HG03469 (cell line): ENCODE measurements at regions not wholly inside any gene's neighbourhood (a gene's known extent, or its start where the extent isn't known, plus 50 kb on each side); places are given as distances from the start of the nearest gene placed in this dataset.

Experiments
- ATAC-seq: cut with Tn5 transposase; IDR thresholded peaks from one replicate; pipeline ENCODE4 v1.9.1; 2021; ENCODE audit warnings: mild to moderate bottlenecking, moderate library complexity, moderate number of reproducible peaks; ENCODE audit not compliant: unreplicated experiment

DNA sequence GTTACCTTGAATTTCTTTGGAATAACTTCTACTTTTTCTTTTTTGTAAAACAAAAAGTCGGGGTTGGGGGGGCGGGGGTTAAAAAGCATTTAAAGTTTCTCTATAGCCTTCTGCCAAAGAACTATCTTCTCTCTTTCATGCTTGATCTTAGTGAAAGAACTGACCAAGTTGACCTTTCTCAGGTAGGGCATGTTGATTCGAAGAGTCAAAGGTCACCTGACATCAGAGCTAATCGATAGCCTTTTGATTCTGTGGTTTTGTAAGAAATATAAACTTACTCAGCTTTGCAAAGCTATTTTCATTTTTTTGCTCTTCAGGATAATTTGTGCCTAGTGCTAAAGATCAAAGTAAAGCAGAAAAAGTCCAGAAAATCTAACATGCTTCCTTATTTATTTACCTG lies 181.5 kb downstream of the IRS2 start:
- no peak for ATAC-seq

GRCh38 chr13:109602356-109602755 lies 184.0 kb downstream of the IRS2 start:
- ATAC-seq = no peak

GRCh38 chr13:109599901-109600657 lies 186.3 kb downstream of the IRS2 start:
- no peak for ATAC-seq

GRCh38 chr13:109595471-109595870 lies 190.9 kb downstream of the IRS2 start:
- no peak for ATAC-seq

- ATAC-seq = no peak
These were observed 193.2 kb downstream of the IRS2 start for GRCh38 chr13:109593230-109593629.

DNA sequence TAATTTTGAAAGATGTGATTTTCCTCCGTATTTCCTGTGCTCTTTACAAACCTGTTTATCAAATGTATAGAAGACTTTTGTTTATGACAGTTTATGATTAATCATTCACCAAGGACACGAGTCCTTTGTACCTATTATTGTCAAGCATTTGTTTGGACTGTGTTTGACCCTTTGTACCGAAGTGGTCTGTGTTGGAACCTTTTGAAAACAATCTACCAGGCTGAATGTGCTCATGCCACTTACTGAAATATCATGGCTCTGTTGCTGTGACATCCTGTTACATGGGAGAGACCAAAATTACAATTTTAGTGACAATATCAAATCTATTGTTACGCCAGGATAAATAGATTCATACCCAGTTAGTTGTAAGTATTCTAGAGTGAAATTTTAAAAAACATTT lies 193.6 kb downstream of the IRS2 start:
- no peak for ATAC-seq

DNA sequence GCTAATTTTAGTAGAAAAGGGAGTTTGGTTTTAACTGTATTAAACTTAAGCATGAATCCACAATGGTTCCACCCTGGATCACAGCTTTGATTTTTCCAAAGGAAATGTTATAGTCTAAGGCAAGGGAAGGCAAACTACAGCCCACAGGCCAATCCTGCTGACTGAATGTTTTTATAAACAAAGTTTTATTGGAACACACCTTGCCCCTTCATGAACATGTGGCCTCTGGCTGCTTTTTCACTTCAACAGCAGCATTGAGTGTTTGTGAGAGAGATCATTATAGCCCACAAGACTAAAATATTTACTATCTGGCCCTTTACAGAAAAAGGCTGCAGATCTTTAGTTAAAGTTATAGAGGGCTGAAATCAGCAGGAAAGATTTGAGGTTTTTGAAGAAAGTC lies 198.7 kb downstream of the IRS2 start:
- ATAC-seq = no peak

DNA sequence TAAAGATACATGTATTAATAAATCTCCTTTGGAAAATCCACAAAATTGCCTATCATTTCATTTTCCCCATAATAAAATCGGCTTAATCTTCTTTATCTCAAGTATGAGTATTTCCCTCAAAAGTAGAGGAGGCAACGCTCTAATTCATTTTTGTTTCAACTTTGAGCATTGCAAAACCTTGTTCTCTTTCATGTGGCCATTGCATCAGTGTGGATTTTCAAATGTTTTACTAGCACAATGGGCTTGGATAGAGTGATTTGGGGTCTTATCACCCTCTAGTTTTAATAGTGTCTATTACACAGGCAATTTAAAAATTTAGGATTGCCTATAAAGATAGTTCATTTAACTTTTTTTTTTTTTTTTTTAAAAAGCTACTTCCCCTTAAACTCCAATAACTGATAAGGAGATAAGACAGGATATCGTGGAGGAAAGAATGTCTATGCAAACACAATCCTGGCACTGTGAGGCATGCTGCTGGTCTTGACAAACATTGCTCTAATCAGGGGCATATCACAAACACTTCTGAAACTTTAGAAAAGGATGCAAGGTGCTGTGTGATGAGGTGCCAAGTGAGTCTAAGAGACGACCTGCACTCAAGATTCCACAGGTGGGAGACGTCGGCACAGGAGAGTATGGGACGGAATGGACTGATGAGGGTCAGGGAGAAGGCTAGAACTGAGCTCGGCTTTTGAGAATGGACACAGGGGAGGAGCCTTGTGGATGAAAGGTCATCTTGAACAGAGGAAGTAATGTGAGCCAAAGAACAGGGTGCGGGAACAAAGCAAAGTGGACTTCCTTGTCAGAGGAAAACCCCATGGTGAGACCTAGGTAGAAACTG lies 199.7 kb downstream of the IRS2 start:
- ATAC-seq = no peak

DNA sequence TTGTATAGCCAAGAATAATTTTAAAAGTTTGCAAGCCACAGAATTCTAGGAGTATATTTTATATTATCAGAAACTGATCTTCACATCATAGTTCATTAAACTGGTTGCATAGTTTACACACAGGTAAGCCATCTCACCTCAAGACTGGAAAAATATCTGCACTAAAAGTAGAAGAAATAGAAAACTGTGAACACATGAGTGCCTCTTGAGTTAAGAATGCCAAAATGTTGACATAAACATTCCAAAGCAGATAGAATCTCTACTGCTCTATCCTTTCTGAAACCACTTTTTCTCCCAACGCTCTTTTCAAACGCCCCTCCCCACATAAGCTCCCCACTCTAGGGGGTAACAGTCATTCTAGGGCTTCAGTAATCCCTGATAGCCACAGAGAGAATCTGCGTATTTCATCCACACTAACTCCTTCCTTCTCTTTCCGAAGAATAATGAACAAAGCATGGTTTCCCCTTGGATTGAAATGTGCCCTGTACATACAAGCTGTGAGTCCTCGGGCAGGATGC lies 201.5 kb downstream of the IRS2 start:
- ATAC-seq = no peak

DNA sequence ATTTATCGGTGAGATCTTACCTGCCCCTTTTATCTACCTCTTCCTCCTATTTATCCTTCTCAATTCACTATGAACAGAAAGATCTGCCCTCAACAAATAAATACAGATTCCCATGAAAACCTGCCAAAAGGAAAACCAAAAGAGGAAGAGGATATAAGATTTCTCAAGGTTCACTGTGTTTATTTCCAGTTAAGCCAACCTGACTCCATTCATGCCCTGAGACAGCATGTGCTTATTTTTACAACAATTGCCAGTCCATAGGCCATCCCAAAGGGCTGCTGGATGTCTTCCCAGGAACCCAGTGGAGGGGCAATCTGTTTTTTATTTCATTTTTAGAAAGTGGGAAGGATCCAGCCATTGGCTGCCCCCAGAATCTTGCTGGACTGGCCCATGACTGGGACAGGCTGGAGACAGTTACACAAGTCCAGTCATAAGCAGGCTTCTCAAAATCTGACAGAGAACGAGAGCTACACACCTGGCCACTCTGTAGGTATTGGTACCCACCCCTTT lies 209.1 kb downstream of the IRS2 start:
- ATAC-seq = no peak

DNA sequence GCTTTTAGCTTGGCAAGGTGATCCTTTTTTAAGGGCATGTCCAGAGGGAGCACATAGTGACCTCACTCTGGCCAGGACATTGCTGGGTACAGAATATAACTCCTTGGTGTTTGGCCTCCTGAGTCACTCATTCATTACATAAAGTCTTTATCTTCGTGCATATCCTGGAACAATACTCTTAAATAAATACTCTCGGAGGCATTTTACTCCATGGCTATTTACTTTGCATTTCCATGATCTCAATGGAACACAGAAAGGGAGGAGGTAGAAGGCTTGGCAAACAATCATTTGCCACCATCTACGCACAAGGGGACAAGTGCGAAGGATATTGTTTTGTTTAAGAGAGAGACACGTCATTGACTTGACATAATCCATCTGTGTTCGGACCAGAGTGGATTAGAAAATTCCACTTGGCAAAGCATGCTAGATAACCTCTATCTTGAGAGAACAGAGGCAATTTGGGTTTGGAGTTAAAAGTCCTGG lies 210.0 kb downstream of the IRS2 start:
- ATAC-seq = no peak

DNA sequence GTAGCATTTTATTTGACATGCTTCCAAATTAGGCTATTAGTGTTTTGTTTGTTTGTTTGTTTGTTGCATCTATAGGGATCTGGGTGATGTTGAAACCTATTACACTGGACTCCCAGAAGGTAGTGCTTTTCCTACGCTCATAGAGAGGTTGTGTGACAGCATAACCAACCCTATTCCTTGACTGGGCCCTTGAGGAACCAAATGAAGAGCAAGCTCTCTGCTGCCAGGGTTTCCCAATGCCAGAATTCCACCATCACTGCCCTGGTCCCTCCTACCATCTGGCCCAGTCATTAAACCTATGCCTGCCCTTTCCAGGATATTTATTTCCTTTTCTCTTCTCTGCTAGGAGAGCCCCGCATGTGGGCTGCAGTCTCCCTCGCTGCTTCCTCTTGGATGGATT lies 210.6 kb downstream of the IRS2 start:
- ATAC-seq = no peak

GRCh38 chr13:109572389-109572788 lies 214.0 kb downstream of the IRS2 start:
- no peak for ATAC-seq

- ATAC-seq = peak; percentile 93
These were observed 216.2 kb downstream of the IRS2 start for GRCh38 chr13:109569958-109570711.

DNA sequence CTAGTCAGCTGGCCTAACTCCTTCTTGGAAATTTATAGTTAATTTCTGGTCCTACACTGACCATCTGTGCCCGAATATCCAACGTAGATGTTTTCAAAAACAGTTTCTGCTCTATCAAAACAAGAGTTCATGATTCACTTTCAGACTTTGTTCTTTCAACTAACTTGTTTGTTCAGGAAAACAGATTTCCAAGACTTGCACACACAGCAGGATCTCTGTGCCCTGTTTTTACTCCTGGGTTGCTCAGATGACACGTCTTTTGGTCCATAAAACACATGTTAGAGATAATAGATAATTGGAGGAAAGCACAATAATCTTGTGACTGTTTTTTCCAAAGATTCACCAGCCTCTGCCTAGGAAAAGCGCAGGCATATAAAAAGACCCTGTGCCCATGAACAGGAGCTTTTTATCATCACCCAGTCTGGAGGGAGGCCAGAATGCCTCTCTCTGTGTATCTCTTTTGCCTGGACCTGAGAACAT lies 218.0 kb downstream of the IRS2 start:
- no peak for ATAC-seq

DNA sequence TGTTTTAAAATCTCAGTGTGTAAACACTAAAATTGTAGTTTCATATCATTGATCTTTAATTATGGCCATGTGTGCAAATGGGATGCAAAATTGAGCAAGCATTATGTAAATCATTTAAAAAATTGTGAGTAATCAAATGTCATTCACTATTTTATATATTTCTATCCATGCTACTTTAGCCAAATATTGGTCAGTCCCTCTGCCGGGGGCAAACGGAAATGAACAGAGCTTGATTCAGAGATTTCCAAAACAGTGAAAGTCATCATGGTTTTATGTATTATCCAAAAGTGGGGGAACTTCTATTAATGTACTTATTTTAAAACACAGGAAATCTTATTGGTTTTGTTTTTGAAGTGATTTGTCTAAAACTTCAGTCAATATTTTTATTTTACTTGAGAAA lies 219.1 kb downstream of the IRS2 start:
- no peak for ATAC-seq

GRCh38 chr13:109565877-109566276 lies 220.5 kb downstream of the IRS2 start:
- no peak for ATAC-seq

DNA sequence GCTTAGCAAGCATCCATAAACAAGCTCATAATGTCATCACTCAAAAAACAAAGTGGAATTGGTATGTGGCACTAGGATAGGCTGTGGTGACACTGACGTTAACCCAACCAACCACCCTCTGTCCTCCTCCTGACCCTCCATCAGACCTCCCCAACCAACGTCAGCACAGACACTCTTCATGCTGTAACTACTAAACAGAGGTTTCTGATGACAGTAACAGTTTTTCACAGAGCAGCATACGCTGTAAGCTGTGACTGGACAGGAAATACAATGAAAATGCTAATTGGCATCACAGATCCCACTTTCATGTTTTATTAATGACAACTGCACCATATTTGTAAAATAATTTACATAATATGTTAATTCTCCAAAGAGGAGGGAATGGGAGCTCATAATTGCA lies 238.0 kb downstream of the IRS2 start:
- no peak for ATAC-seq

DNA sequence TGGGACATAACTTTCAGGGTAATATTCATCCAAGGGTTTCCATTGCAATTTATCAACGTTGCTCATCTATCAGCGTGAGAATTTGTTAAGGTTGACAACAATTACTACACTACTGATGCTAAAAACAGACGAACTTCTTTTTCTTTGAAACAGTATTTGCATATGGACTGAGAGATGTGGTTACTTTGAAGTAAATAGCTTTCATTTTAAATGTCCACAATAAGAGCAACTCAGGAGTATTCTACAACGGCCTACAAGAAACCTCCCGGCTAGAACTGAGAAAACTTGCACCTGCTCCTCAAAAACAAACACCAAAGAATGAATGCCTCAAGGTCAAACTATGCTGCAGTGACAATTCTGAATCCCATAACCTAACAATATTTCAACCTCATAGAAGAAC lies 238.4 kb downstream of the IRS2 start:
- ATAC-seq = peak; percentile 42

DNA sequence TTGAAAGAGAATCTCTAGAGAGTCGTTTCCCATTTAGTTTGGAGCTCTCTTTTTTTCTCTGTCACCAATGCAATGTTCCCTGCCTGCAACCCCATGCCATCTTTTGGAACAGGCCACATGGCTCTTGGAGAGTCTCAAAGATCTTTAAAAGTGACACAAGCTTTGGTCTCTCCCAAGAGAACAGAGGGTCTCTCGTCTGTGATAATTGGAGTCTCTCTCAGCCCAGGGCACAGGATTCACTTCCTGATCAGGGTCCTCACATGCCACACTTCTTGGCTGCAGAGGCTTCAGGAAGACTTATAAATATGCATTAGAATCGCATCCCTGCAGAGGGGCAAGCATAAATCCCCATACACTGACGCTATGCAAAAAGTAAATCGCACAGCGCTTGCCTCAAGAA lies 240.5 kb downstream of the IRS2 start:
- no peak for ATAC-seq

- no peak for ATAC-seq
These were observed 245.3 kb downstream of the IRS2 start for GRCh38 chr13:109541081-109541480.
